ENCODE measurements at regions not wholly inside any gene's neighbourhood (a gene's known extent, or its start where the extent isn't known, plus 50 kb on each side); places are given as distances from the start of the nearest gene placed in this dataset.

- H3K27me3 ChIP-seq (ENCODE audit: insufficient read depth, insufficient read length): no peaks in the 10 kb centered on the region
- no peak for DNase-seq (ENCODE audit: low read depth, low spot score)
- TF ChIP-seq YY1 (IDR thresholded peaks at IDR 0.05; ENCODE audit: insufficient read depth, insufficient read length) (no peak), ZNF274 (IDR thresholded peaks at IDR 0.05; ENCODE audit: low read depth, low read length) (no peak), SUZ12 (IDR thresholded peaks at IDR 0.05; ENCODE audit: extremely low read depth, insufficient read depth, insufficient read length) (no peak)
- H3K9me3 ChIP-seq (ENCODE audit: insufficient read depth, low read length): no peaks in the 10 kb centered on the region
- H3K4me1 ChIP-seq (ENCODE audit: insufficient read depth, insufficient read length): no peaks in the 10 kb centered on the region
- H3K4me3 ChIP-seq (ENCODE audit: insufficient read length, low read depth): no peak overlapping the region
- no peak overlapping the region for H3K9ac ChIP-seq (ENCODE audit: insufficient read length, low read depth)
- no peaks in the 10 kb centered on the region for H3K36me3 ChIP-seq (ENCODE audit: insufficient read depth, insufficient read length, low read length)
Observed at GRCh38 chr20:16955462-16955861, 207.3 kb downstream of the OTOR start.

- TF ChIP-seq YY1 (IDR thresholded peaks at IDR 0.05; ENCODE audit: insufficient read depth, insufficient read length): no peak
- no peak for TF ChIP-seq SUZ12 (IDR thresholded peaks at IDR 0.05; ENCODE audit: extremely low read depth, insufficient read depth, insufficient read length)
- TF ChIP-seq ZNF274 (IDR thresholded peaks at IDR 0.05; ENCODE audit: low read depth, low read length): no peak
- H3K9ac ChIP-seq (ENCODE audit: insufficient read length, low read depth): no peak overlapping the region
- no peaks in the 10 kb centered on the region for H3K27me3 ChIP-seq (ENCODE audit: insufficient read depth, insufficient read length)
- DNase-seq (ENCODE audit: low read depth, low spot score): no peak
- peaks cover 3% of the 10 kb centered on the region; the same call in 1 of the 2 replicates for H3K9me3 ChIP-seq (ENCODE audit: insufficient read depth, low read length)
- no peak overlapping the region for H3K4me3 ChIP-seq (ENCODE audit: insufficient read length, low read depth)
- H3K4me1 ChIP-seq (ENCODE audit: insufficient read depth, insufficient read length): no peaks in the 10 kb centered on the region
- H3K36me3 ChIP-seq (ENCODE audit: insufficient read depth, insufficient read length, low read length): no peaks in the 10 kb centered on the region
Observed at GRCh38 chr20:16955971-16956370, 207.8 kb downstream of the OTOR start.

GRCh38 chr20:16965401-16965800, 217.2 kb downstream of the OTOR start:
- Histone ChIP-seq H3K27me3 (ENCODE audit: insufficient read depth, insufficient read length) (no peaks in the 10 kb centered on the region), H3K9ac (ENCODE audit: insufficient read length, low read depth) (no peak overlapping the region), H3K4me3 (ENCODE audit: insufficient read length, low read depth) (no peak overlapping the region), H3K4me1 (ENCODE audit: insufficient read depth, insufficient read length) (no peaks in the 10 kb centered on the region), H3K36me3 (ENCODE audit: insufficient read depth, insufficient read length, low read length) (no peaks in the 10 kb centered on the region), H3K9me3 (ENCODE audit: insufficient read depth, low read length) (peaks cover 11% of the 10 kb centered on the region; the same call in 1 of the 2 replicates)
- TF ChIP-seq ZNF274 (IDR thresholded peaks at IDR 0.05; ENCODE audit: low read depth, low read length) (no peak), SUZ12 (IDR thresholded peaks at IDR 0.05; ENCODE audit: extremely low read depth, insufficient read depth, insufficient read length) (no peak), YY1 (IDR thresholded peaks at IDR 0.05; ENCODE audit: insufficient read depth, insufficient read length) (no peak)
- DNase-seq (ENCODE audit: low read depth, low spot score): no peak

GRCh38 chr20:16966276-16966880, 218.2 kb downstream of the OTOR start:
- H3K9ac ChIP-seq (ENCODE audit: insufficient read length, low read depth): no peak overlapping the region
- no peaks in the 10 kb centered on the region for H3K36me3 ChIP-seq (ENCODE audit: insufficient read depth, insufficient read length, low read length)
- DNase-seq (ENCODE audit: low read depth, low spot score): no peak
- no peak overlapping the region for H3K4me3 ChIP-seq (ENCODE audit: insufficient read length, low read depth)
- H3K9me3 ChIP-seq (ENCODE audit: insufficient read depth, low read length): 0 out of 2 replicates have a peak, but pooled peaks cover 4% of the 10 kb centered on the region
- H3K27me3 ChIP-seq (ENCODE audit: insufficient read depth, insufficient read length): no peaks in the 10 kb centered on the region
- no peaks in the 10 kb centered on the region for H3K4me1 ChIP-seq (ENCODE audit: insufficient read depth, insufficient read length)
- TF ChIP-seq ZNF274 (IDR thresholded peaks at IDR 0.05; ENCODE audit: low read depth, low read length): no peak
- TF ChIP-seq YY1 (IDR thresholded peaks at IDR 0.05; ENCODE audit: insufficient read depth, insufficient read length): no peak
- no peak for TF ChIP-seq SUZ12 (IDR thresholded peaks at IDR 0.05; ENCODE audit: extremely low read depth, insufficient read depth, insufficient read length)

GRCh38 chr20:16968099-16968498, 219.9 kb downstream of the OTOR start:
- H3K27me3 ChIP-seq (ENCODE audit: insufficient read depth, insufficient read length): no peaks in the 10 kb centered on the region
- DNase-seq (ENCODE audit: low read depth, low spot score): no peak
- H3K9me3 ChIP-seq (ENCODE audit: insufficient read depth, low read length): no peaks in the 10 kb centered on the region

GRCh38 chr20:16970776-16971175, 222.6 kb downstream of the OTOR start:
- no peak overlapping the region for H3K4me3 ChIP-seq (ENCODE audit: insufficient read length, low read depth)
- H3K9me3 ChIP-seq (ENCODE audit: insufficient read depth, low read length): no peaks in the 10 kb centered on the region
- no peaks in the 10 kb centered on the region for H3K27me3 ChIP-seq (ENCODE audit: insufficient read depth, insufficient read length)
- H3K9ac ChIP-seq (ENCODE audit: insufficient read length, low read depth): no peak overlapping the region
- no peak for TF ChIP-seq ZNF274 (IDR thresholded peaks at IDR 0.05; ENCODE audit: low read depth, low read length)
- TF ChIP-seq YY1 (IDR thresholded peaks at IDR 0.05; ENCODE audit: insufficient read depth, insufficient read length): no peak
- no peak for TF ChIP-seq SUZ12 (IDR thresholded peaks at IDR 0.05; ENCODE audit: extremely low read depth, insufficient read depth, insufficient read length)
- no peaks in the 10 kb centered on the region for H3K4me1 ChIP-seq (ENCODE audit: insufficient read depth, insufficient read length)
- no peaks in the 10 kb centered on the region for H3K36me3 ChIP-seq (ENCODE audit: insufficient read depth, insufficient read length, low read length)
- DNase-seq (ENCODE audit: low read depth, low spot score): no peak

More at GRCh38 chr20:16968099-16968498, 219.9 kb downstream of the OTOR start:
- TF ChIP-seq YY1 (IDR thresholded peaks at IDR 0.05; ENCODE audit: insufficient read depth, insufficient read length) (no peak), ZNF274 (IDR thresholded peaks at IDR 0.05; ENCODE audit: low read depth, low read length) (no peak), SUZ12 (IDR thresholded peaks at IDR 0.05; ENCODE audit: extremely low read depth, insufficient read depth, insufficient read length) (no peak)
- Histone ChIP-seq H3K4me3 (ENCODE audit: insufficient read length, low read depth) (no peak overlapping the region), H3K36me3 (ENCODE audit: insufficient read depth, insufficient read length, low read length) (no peaks in the 10 kb centered on the region), H3K4me1 (ENCODE audit: insufficient read depth, insufficient read length) (no peaks in the 10 kb centered on the region), H3K9ac (ENCODE audit: insufficient read length, low read depth) (no peak overlapping the region)

- TF ChIP-seq SUZ12 (IDR thresholded peaks at IDR 0.05; ENCODE audit: extremely low read depth, insufficient read depth, insufficient read length) (no peak), ZNF274 (IDR thresholded peaks at IDR 0.05; ENCODE audit: low read depth, low read length) (no peak), YY1 (IDR thresholded peaks at IDR 0.05; ENCODE audit: insufficient read depth, insufficient read length) (no peak)
- Histone ChIP-seq H3K4me1 (ENCODE audit: insufficient read depth, insufficient read length) (no peaks in the 10 kb centered on the region), H3K27me3 (ENCODE audit: insufficient read depth, insufficient read length) (no peaks in the 10 kb centered on the region), H3K9me3 (ENCODE audit: insufficient read depth, low read length) (peaks cover 8% of the 10 kb centered on the region; the same call in 1 of the 2 replicates), H3K4me3 (ENCODE audit: insufficient read length, low read depth) (no peak overlapping the region), H3K9ac (ENCODE audit: insufficient read length, low read depth) (no peak overlapping the region), H3K36me3 (ENCODE audit: insufficient read depth, insufficient read length, low read length) (no peaks in the 10 kb centered on the region)
- DNase-seq (ENCODE audit: low read depth, low spot score): no peak
Observed at GRCh38 chr20:16974080-16974854, 226.1 kb downstream of the OTOR start.
